NT2/D1 (cell line): ENCODE measurements at regions not wholly inside any gene's neighbourhood (a gene's known extent, or its start where the extent isn't known, plus 50 kb on each side); places are given as distances from the start of the nearest gene placed in this dataset.
"Not testable (repeated sequence)": the region's sequence is repeated elsewhere in the genome, so short reads cannot be mapped to it uniquely, and the experiment has no call there.

Experiments used
- DNase-seq: peaks from one replicate; pipeline ENCODE4 v3.0.0-alpha.2; 2011; ENCODE audit warnings: low read depth, low spot score
- H3K27me3 ChIP-seq: 2 replicates; pipeline ENCODE4 v1.6.0; 2011; ENCODE audit warnings: mild to moderate bottlenecking; ENCODE audit not compliant: insufficient read length, insufficient read depth
- H3K36me3 ChIP-seq: 2 replicates; pipeline ENCODE4 v1.6.1; 2011; ENCODE audit warnings: mild to moderate bottlenecking, low read length, mixed read lengths; ENCODE audit not compliant: insufficient read depth, insufficient read length
- H3K4me1 ChIP-seq: 2 replicates; pipeline ENCODE4 v1.5.1; 2011; ENCODE audit not compliant: insufficient read depth, insufficient read length
- H3K4me3 ChIP-seq: 2 replicates; pipeline ENCODE4 v1.5.1; 2011; ENCODE audit warnings: low read depth; ENCODE audit not compliant: insufficient read length
- H3K9ac ChIP-seq: 2 replicates; pipeline ENCODE4 v1.6.0; 2011; ENCODE audit warnings: low read depth; ENCODE audit not compliant: insufficient read length
- H3K9me3 ChIP-seq: 2 replicates; pipeline ENCODE4 v1.5.1; 2011; ENCODE audit warnings: mild to moderate bottlenecking, low read length; ENCODE audit not compliant: insufficient read depth
- SUZ12 ChIP-seq: IDR thresholded peaks from 2 replicates; pipeline ENCODE4 v1.6.1; 2011; ENCODE audit not compliant: insufficient read length, insufficient read depth; ENCODE audit errors: extremely low read depth
- YY1 ChIP-seq: IDR thresholded peaks from 2 replicates; pipeline ENCODE4 v1.6.1; 2011; ENCODE audit not compliant: insufficient read length, insufficient read depth
- ZNF274 ChIP-seq: IDR thresholded peaks from 2 replicates; pipeline ENCODE4 v1.6.1; 2011; ENCODE audit warnings: mild to moderate bottlenecking, low read depth, low read length

GRCh38 chr10:4271193-4271592, 486.2 kb upstream of the KLF6 start:
- no peak for DNase-seq
- no peak overlapping the region for H3K9ac ChIP-seq
- peaks cover 19% of the 10 kb centered on the region for H3K9me3 ChIP-seq
- TF ChIP-seq YY1 (no peak), SUZ12 (no peak), ZNF274 (no peak)
- H3K36me3 ChIP-seq, result no peaks in the 10 kb centered on the region
- no peaks in the 10 kb centered on the region for H3K4me1 ChIP-seq
- no peak overlapping the region for H3K4me3 ChIP-seq
- no peaks in the 10 kb centered on the region for H3K27me3 ChIP-seq

DNA sequence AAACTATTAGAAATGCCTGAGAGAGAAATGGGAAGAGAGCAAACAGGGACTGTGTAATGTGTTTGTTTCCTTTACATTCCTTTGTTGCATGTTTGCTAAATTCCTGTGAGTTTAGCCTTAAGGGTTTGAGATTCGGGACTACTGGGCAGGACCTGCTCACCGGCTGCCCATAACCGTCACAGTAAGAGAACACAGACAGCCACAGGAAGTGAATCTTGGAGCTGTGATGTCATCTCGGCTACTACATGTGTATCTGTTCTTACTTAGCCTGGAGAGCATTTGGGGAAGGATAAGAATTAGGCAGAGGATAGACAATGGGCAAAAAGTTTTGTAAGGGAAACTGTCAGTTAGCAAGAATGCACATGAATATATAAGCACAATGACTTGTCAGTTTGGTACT, 485.1 kb upstream of the KLF6 start:
- no peak overlapping the region for H3K9ac ChIP-seq
- DNase-seq, result no peak

DNA sequence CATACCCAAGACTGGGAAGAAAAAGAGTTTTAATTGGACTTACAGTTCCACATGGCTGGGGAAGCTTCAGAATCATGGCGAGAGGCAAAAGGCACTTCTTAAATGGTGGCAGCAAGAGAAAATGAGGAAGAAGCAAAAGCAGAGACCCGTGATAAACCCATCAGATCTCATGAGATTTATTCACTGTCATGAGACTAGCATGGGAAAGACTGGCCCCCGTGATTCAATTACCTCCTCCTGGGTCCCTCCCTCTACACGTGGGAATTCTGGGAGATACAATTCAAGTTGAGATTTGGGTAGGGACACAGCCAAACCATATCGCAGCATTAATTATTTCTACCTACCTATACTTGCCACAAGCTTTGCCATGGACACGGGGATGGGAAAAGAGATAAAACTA, 483.5 kb upstream of the KLF6 start:
- H3K27me3 ChIP-seq, H3K36me3 ChIP-seq, H3K4me3 ChIP-seq, H3K9ac ChIP-seq, DNase-seq, H3K4me1 ChIP-seq: not testable (repeated sequence)
- peaks cover 19% of the 10 kb centered on the region for H3K9me3 ChIP-seq

More for the DNA sequence above, 485.1 kb upstream of the KLF6 start:
- no peaks in the 10 kb centered on the region for H3K27me3 ChIP-seq
- peaks cover 19% of the 10 kb centered on the region for H3K9me3 ChIP-seq
- TF ChIP-seq ZNF274 (no peak), YY1 (no peak), SUZ12 (no peak)
- no peaks in the 10 kb centered on the region for H3K36me3 ChIP-seq
- H3K4me3 ChIP-seq, result no peak overlapping the region
- H3K4me1 ChIP-seq, result no peaks in the 10 kb centered on the region

DNA sequence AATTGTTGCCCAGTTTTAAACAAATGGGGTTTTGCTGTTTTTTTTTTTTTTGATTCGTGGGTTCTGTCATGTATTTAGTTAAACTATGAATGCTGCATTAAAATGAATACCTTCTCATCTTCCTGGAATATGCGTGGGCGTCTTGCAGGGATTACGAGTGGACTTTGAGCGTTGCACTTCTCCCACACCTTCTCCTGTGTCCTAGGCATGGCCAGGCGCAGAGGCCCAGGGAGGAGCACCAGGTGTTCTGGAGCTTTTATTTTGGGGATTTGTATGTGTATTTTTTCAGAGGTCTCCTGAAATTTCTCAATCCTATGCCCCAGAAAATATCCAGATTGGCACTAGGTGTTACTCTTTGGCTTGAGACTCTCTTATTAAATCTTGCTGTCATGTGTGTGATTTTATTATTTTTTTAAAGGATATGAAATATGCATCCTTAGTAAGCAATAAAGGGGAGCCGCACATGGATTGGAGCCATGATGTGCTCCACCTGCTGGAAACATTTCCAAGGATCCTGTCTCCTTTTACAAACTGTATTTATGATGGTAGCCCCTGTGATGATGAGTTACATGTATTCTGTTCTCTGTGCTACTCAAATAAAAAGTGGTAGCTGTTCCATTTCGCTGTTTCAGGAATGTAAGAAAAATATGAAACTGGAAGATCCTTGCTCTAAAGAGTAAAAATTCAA, 482.2 kb upstream of the KLF6 start:
- Histone ChIP-seq H3K4me3 (no peak overlapping the region), H3K36me3 (no peaks in the 10 kb centered on the region), H3K27me3 (no peaks in the 10 kb centered on the region), H3K4me1 (no peaks in the 10 kb centered on the region), H3K9me3 (peaks cover 19% of the 10 kb centered on the region), H3K9ac (no peak overlapping the region)
- no peak for DNase-seq
- TF ChIP-seq SUZ12 (no peak), ZNF274 (no peak)

GRCh38 chr10:4266416-4267085, 481.5 kb upstream of the KLF6 start:
- Histone ChIP-seq H3K4me3 (no peak overlapping the region), H3K9me3 (peaks cover 15% of the 10 kb centered on the region), H3K27me3 (no peaks in the 10 kb centered on the region), H3K36me3 (no peaks in the 10 kb centered on the region), H3K9ac (no peak overlapping the region), H3K4me1 (no peaks in the 10 kb centered on the region)
- TF ChIP-seq ZNF274, result no peak
- TF ChIP-seq YY1, result no peak
- TF ChIP-seq SUZ12, result no peak
- no peak for DNase-seq

GRCh38 chr10:4265964-4266363, 481.0 kb upstream of the KLF6 start:
- Histone ChIP-seq H3K27me3 (no peaks in the 10 kb centered on the region), H3K4me1 (no peaks in the 10 kb centered on the region), H3K9me3 (peaks cover 9% of the 10 kb centered on the region), H3K36me3 (no peaks in the 10 kb centered on the region), H3K4me3 (no peak overlapping the region), H3K9ac (no peak overlapping the region)
- no peak for DNase-seq
- TF ChIP-seq SUZ12 (no peak), ZNF274 (no peak), YY1 (no peak)

DNA sequence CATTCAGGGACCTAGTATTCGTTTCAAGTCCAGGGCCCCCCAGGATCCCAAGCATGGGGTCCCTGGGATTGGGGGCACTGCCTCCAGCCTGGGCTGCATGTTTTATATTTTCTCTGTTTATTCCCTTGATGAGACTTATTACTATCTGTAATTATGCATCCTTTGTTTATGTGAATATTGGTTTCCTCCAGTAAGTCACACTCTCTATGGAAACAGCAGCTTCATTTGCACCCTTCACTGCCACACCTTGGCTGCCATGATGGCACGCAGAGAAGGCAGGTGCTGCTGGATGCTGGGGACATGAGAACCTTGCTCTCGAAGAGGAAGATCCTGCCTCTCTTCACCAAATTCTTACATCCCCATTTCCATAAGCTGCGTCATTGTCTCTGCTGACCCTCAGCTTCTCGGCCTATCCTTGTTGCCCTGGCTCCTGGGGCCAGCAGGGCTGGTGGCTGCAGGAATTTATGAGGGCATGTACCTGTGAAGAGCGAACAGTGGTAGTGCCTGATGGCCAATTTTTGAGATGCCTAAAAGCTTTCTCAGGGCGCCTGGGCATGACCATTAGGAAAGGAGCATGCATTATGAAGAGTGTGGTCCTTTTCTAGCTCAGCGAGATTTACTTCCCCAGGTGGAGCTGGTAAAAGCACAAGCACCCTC, 479.3 kb upstream of the KLF6 start:
- Histone ChIP-seq H3K4me1 (no peaks in the 10 kb centered on the region), H3K9me3 (0 out of 2 replicates have a peak, but pooled peaks cover 5% of the 10 kb centered on the region), H3K4me3 (no peak overlapping the region), H3K36me3 (no peaks in the 10 kb centered on the region), H3K27me3 (no peaks in the 10 kb centered on the region), H3K9ac (no peak overlapping the region)
- no peak for TF ChIP-seq YY1
- DNase-seq, result no peak
